Mammary epithelial cell (primary cell): ENCODE measurements at regions not wholly inside any gene's neighbourhood (a gene's known extent, or its start where the extent isn't known, plus 50 kb on each side); places are given as distances from the start of the nearest gene placed in this dataset.

Experiments
- CTCF ChIP-seq, 2 donors: IDR thresholded peaks in 1 of 2; conservative IDR thresholded peaks in 1 of 2; 2 replicates each; pipeline ENCODE4 v1.5.1; 2011 to 2012; ENCODE audit warnings: inconsistent platforms in 2 of 2, low read length in 2 of 2, mild to moderate bottlenecking in 2 of 2, control low read depth in 1 of 2, low read depth in 1 of 2; ENCODE audit not compliant: insufficient read depth in 1 of 2; ENCODE audit errors: extremely low read depth in 1 of 2
- EZH2 ChIP-seq: IDR thresholded peaks from 2 replicates; pipeline ENCODE4 v1.6.1; 2012; ENCODE audit warnings: low read length, inconsistent platforms, borderline replicate concordance

- TF ChIP-seq CTCF (conservative IDR thresholded peaks at IDR 0.05 in 1 of 2, IDR thresholded peaks at IDR 0.05 in 1 of 2; ENCODE audit: extremely low read depth in 1 of 2, insufficient read depth in 1 of 2, low read depth in 1 of 2, low read length in 2 of 2) (no peak), EZH2 (no peak)
Measured at GRCh38 chr12:13870255-13870654, 111.1 kb downstream of the GRIN2B start.
